HG02981 (cell line): ENCODE measurements at regions not wholly inside any gene's neighbourhood (a gene's known extent, or its start where the extent isn't known, plus 50 kb on each side); places are given as distances from the start of the nearest gene placed in this dataset.

Source experiments
- ATAC-seq: cut with Tn5 transposase; IDR thresholded peaks from one replicate; pipeline ENCODE4 v1.9.1; 2021; ENCODE audit warnings: mild to moderate bottlenecking, moderate library complexity; ENCODE audit not compliant: unreplicated experiment

DNA sequence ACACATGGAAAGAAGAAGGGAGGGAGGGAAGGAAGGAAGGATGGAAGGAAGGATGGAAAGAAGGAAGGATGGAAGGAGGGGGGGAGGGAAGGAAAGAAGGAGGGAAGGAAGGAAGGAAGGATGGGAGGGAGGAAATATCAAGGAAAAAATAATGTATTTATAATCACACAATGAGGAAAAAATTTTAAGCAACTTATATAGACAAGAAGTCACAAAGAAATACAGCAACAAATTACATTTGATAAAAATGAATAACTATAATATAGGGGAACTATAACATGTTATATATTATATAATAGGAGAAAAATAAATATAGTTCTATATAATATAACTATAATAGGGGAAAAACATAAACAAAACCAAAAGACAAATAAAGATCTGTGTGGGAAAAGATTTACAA lies 441.8 kb downstream of the LRATD1 start:
- ATAC-seq = no peak

DNA sequence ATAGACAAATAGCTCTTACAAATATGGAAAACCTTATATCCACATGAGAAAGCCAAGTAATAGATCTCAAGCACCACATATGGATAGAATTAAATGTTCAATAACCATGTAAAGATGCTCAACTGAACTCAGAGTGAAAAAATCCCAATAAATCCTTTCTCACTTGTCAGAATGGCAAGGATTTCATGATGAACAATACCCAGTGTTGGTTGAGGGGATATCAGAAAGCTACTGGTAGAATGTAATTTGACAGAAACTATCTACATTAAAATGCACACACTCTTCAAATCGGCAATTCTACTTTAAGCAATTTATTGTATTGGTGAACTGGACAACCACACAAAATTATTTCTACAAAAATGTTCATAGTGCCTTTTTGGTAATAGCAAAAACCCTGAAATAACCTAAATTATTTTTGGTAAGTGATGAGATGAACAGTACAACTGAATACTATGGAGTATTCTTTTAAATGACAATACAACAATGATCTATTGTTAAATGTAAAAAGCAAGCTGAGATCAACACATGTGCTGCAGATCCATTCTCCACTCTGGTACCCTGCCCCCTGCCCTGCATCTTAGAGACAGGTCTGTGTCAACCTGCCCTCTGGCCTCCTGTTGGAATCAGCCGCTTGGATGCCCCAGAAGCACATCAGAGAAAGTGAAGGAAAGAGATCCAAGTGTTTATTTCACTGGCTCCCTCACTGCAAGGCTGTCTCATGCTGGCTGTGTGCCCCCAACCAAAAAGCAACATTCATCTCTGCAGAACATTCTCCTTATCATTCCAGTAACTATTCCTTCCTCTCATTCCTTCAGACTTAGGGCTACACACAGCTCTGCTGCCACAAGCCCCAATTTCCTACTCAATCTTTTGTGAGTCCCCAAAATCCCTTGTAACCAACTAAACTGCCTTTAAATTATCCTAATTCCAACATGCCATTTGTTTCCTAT lies 442.5 kb downstream of the LRATD1 start:
- no peak for ATAC-seq

DNA sequence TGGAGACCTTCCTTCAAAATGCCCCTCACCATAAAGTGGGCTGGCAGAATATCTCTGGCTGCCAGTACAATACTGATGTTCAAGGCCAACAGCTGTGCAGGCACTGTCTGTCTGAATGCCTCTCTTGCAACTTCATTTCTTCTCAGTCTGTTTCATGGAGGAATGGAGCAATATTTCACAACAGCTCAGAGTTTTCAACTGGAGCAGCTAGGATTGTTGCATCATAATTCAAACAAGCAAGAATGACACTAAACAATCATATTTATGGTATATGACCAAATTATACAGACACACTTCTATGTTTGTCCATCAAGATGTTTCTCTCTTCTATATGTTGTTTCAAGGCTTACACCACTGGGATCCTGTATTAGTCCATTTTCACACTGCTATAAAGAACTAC lies 444.2 kb downstream of the LRATD1 start:
- no peak for ATAC-seq

DNA sequence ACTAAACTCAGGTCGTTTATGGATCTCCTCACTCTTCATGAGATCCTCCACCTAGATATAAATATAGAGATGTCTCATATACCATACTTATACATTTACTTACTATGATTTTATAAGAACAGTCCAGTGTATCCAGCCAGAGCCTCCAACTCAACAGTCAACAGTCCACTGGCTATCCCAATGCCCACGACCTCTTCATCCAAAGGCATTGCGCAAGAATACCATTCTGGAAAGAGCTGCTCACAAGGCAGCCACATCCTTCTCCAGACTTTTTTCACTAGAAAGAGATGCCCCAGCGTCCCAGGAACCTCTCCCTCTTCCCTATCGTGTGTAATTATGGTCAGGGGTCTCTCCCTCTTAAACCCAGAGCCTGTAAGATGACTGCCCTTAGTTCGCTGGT lies 448.8 kb downstream of the LRATD1 start:
- ATAC-seq = no peak

DNA sequence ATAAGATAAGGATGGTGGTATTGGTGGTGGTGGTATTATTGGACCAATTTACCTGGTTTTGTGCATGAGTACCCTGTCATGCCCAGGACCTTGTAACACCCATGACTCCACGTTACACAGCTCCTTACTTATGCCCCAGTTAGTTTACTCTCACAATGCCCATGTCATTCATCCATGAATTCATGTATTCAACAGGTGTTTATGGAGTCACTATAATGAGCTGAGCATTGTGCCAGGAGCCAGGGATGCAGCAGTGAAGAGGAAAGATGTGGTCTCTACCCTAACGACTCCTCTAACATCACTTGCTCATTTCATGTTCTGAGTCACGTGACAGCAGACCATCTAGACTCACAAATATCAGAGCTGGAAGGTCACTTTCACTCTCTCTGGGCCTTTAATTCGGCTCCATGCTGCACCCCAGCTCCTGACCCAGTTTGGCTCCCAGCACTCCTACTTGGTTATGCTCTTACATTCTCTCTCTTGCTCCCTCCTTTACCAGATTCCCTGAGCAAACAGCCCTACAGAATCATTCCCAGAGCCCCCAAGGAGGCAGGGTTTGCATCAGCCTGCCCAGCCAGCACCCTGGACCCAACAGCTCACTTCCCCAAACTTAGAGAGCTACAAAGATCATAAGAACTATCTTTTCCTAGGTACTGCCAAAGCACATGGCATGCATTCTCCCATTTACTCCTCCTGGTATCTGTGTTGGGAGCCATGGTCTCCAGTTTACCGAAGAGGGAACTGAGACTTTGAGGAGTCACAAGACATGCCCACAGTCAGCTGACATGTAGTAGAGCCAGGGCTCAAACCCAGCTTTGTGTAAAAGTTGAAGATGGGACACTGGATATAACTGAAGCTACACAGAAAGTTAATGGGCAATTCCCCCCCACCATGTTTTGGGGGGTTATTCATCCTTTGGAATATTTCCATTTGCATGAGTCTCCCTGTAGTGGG lies 449.9 kb downstream of the LRATD1 start:
- ATAC-seq = no peak

DNA sequence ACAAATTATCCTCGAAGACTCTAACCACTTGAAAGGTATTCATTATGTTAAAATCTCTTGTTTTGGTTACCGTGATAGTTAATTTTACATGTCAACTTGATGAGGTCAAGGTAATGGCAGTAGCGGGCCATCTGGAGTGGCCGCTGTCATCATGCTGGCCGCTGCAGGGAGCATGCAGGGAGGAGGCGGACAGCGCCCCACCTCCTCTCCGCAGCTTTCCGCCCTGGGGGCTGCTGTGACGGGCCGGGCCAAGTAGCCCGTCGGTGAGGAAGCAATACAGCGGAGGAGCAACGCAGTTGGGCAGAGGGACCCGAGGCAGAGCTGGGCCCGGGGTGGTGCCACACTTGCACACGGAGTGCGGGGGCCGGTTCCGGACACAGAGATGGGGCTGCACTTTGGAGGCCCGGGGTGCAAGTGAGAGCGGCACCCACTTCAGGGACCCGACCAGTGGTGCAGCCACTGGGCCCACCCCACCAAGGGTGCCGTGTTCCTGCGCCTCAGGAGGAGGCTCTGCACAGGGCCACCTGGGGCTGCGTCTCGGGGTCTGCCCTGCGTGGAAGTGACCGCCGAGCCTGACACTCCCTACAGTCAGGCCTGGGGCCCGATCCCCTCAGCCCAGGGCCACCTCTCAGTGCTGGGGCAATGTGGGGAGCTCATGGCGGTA lies 452.4 kb downstream of the LRATD1 start:
- no peak for ATAC-seq

DNA sequence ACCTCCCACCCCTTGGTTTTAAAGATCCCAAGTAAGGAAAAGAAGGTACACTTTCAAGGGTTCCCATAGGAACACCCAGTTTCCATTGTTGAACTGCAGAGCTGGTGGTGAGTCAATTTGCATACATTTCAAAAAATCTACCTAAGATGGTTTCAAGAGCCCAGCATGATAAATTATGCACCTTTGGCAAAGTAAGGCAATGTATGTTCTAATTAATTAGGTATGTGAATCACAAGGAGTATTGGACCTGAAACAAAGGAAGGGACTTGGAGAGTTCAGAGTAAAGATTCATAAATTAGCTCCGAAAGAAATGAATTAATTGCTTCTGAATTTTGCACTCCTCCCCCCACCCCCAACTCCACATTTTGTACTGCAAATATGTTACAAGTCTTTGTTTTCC lies 459.7 kb downstream of the LRATD1 start:
- ATAC-seq = no peak

DNA sequence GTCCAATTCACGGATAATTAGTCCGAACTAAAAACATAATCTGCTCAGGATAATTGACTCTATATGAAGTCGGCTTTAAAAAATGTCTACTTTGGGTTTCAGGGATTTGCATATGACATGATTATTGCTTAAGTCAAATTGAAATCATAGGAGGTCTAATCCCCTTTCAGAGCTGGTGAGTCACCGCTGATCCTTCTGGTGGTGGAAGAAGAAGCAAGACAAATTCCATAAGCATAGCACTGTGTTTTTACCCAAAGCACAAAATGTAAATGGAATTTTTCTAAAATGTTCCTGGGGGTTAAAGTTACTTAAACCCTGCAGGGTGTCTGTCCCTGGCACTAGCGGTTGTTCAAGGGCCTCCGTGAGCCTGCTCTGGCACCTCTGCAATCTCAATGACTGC lies 460.2 kb downstream of the LRATD1 start:
- no peak for ATAC-seq

DNA sequence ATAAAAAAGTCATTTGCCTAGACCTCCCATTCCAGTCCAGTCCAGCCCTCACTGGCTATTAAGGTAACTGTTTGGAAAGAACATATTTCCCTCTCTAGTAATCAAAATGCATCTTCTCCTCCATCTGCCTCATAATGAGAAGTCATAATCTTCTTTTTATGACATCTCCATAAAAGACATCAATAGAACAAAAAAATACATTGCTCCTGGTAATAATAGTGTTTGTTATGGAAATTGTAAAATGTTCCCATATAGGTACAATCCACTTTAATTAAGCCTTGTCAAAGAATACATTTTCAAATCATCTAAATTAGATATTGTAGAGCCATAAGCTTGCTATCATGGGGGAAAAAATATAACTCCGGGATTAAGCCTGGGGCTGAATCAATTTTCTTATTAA lies 461.6 kb downstream of the LRATD1 start:
- ATAC-seq = no peak

DNA sequence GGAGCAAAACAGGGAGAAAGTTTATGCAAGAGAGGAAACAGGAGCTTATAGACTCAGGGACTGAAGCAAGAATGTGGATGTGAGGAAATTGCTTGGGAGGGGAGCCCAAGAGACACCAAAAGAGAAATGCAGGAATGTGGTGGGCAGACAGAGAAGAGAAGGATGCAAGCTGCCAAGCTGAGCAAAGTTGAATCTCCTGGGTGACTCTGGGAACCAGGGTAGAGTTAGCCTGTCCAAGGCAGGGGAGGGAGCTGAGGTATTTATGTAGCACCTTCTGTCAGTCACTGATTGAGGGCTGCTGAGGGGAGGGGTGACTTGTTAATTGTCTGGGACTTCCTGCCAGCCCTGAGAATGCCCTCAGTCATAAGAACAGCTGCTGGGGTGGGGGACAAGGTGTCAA lies 464.3 kb downstream of the NBAS start:
- ATAC-seq = no peak

DNA sequence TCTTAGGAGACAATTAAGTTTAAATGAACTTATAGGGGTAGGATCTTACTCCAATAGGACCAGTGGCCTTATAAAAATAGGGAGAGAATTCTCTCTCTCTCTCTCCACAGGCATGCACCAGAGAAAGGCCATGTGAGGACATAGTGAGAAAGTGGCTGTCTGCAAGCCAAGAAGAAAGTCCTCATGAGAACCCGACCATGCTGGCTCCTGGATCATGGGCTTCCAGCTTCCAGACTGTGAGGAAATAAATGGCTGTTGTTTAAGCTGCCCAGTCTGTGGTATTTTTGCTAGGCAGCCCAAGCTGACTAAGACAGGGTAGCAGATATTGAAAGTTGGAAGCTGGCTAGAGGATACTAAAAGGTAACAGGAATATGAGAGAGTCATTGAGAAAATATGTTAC lies 454.0 kb downstream of the NBAS start:
- ATAC-seq = no peak

DNA sequence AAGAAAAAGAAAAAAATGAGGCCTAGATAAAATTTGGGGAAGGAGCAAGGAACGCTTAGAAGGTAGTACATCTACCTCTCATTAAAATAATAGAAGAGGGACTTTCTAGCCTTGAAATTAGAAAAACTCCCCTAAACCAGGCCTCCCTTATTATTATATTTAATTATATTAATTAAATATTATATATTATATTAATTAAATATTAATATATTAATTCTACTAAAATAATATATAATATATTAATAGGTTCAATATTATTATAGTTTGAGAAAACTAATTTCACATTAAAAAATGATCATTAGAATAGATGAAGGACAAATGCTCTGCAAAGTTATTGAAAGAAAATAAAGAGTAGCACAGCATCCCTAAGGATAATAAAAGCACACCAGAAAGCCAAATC lies 449.4 kb downstream of the NBAS start:
- no peak for ATAC-seq

DNA sequence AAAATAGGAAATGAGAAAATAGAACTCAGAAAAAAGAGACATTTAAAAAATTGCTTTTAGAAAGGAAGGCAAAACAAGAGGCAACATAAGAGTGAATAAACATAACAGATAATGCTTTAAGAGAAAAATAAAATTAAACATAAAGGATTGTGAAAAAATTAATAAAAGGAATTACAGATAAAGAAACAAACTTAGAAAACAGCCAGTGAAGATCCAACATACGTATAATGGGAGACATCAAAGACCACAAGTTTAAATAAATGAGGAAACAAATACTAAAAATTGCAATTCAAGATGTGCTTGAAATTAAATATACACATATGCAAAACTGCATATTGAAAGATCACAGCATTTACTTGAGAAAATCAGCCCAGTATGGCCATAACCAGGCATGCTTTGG lies 448.9 kb downstream of the NBAS start:
- no peak for ATAC-seq

DNA sequence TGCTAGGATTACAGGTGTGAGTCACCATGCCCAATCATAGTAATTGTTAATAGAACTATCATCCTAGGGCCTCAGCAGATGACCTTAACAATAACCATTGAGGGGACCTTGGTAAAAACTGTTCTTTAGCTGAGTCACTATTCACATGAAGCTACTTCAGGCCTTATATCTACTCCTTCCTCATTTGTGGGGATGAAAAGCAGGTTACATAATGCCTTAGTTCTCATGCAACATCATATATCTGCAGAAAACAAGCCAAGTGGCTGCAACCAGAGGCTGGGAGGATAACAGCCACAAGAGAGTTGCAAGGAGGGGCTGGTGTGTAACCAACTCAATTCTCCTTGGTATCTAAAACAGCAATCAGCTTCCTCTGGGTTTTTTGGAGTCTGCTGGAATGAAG lies 445.4 kb downstream of the NBAS start:
- ATAC-seq = no peak

DNA sequence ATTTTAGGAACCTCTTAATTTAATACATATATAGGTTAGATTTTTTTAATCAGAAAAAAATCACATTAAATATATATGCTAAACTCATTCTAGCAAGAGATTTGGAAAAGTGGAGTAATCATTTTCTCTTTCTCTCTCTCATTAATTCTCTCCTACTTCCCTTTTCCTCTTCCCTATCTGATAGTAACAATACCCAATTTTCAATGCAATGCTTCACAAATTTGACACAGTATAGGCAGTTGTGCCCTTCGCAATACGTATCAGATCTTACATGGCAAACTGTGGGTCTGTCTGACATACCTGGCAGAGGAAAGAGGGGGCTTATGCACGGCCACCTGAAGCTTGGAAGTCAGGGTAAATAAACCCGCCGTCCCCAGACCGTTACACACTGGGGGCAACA lies 444.3 kb downstream of the NBAS start:
- ATAC-seq = no peak
